Loucy (cell line): ENCODE measurements at regions not wholly inside any gene's neighbourhood (a gene's known extent, or its start where the extent isn't known, plus 50 kb on each side); places are given as distances from the start of the nearest gene placed in this dataset.
"Not testable (repeated sequence)": the region's sequence is repeated elsewhere in the genome, so short reads cannot be mapped to it uniquely, and the experiment has no call there.

Experiments used
- H2AFZ ChIP-seq: fragments of 200-600 bp; sonication (generic); 2 replicates; pipeline ENCODE4 v1.6.0; 2016; ENCODE audit warnings: antibody characterized with exemption, mild to moderate bottlenecking, low read length, moderate library complexity
- H3F3A ChIP-seq: fragments of 200-600 bp; 2 replicates; pipeline ENCODE4 v1.6.0; 2016; ENCODE audit warnings: antibody characterized with exemption, low read depth, mild to moderate bottlenecking
- H3K27me3 ChIP-seq: fragments of 200-600 bp; sonication (generic); 2 replicates; pipeline ENCODE4 v1.6.1; 2014; ENCODE audit warnings: low read length, mild to moderate bottlenecking; ENCODE audit not compliant: insufficient read depth, poor library complexity, severe bottlenecking
- H3K36me3 ChIP-seq: fragments of 200-600 bp; sonication (generic); 2 replicates; pipeline ENCODE4 v1.6.1; 2016; ENCODE audit warnings: low read length; ENCODE audit not compliant: insufficient read depth
- H3K4me1 ChIP-seq: fragments of 200-600 bp; sonication (generic); 2 replicates; pipeline ENCODE4 v1.5.1; 2014; ENCODE audit warnings: low read length, mild to moderate bottlenecking; ENCODE audit not compliant: insufficient read depth, poor library complexity, severe bottlenecking
- H3K4me2 ChIP-seq: fragments of 200-600 bp; sonication (generic); 2 replicates; pipeline ENCODE4 v1.6.0; 2014; ENCODE audit warnings: antibody characterized with exemption, low read length, low read depth, mild to moderate bottlenecking; ENCODE audit not compliant: poor library complexity, severe bottlenecking
- H3K4me3 ChIP-seq: fragments of 200-600 bp; sonication (generic); 2 replicates; pipeline ENCODE4 v1.5.1; 2014; ENCODE audit warnings: low read length, mild to moderate bottlenecking, mixed read lengths; ENCODE audit not compliant: poor library complexity, severe bottlenecking
- H3K79me2 ChIP-seq: fragments of 200-600 bp; sonication (generic); 2 replicates; pipeline ENCODE4 v1.6.1; 2014; ENCODE audit warnings: low read length; ENCODE audit not compliant: insufficient read depth
- H3K9ac ChIP-seq: fragments of 200-600 bp; sonication (generic); 2 replicates; pipeline ENCODE4 v1.6.0; 2014; ENCODE audit warnings: mild to moderate bottlenecking, low read depth, low read length, moderate library complexity; ENCODE audit not compliant: poor library complexity, severe bottlenecking
- H3K9me2 ChIP-seq: fragments of 200-600 bp; sonication (generic); replicated peaks from 2 replicates; pipeline ENCODE4 v1.6.1; 2016; ENCODE audit warnings: low read depth, low read length, mixed read lengths
- H3K9me3 ChIP-seq: fragments of 200-600 bp; sonication (generic); 2 replicates; pipeline ENCODE4 v1.6.1; 2014; ENCODE audit warnings: mild to moderate bottlenecking, antibody characterized with exemption, low read length, low read depth; ENCODE audit not compliant: insufficient read depth
- H4K20me1 ChIP-seq: fragments of 200-600 bp; sonication (generic); 2 replicates; pipeline ENCODE4 v1.6.0; 2014; ENCODE audit warnings: antibody characterized with exemption, low read length, mild to moderate bottlenecking; ENCODE audit not compliant: insufficient read depth, poor library complexity, severe bottlenecking
- EZH2phosphoT487 ChIP-seq: fragments of 200-600 bp; IDR thresholded peaks from 2 replicates; pipeline ENCODE4 v1.6.1; 2018; ENCODE audit warnings: antibody characterized with exemption, mild to moderate bottlenecking, moderate library complexity, borderline replicate concordance
- TF ChIP-seq, protein P1 (sequence below): fragments of 200-600 bp; sonication (generic); conservative IDR thresholded peaks from 2 replicates; pipeline ENCODE4 v1.5.1; 2014; ENCODE audit warnings: mild to moderate bottlenecking, antibody characterized with exemption, low read length

DNA sequence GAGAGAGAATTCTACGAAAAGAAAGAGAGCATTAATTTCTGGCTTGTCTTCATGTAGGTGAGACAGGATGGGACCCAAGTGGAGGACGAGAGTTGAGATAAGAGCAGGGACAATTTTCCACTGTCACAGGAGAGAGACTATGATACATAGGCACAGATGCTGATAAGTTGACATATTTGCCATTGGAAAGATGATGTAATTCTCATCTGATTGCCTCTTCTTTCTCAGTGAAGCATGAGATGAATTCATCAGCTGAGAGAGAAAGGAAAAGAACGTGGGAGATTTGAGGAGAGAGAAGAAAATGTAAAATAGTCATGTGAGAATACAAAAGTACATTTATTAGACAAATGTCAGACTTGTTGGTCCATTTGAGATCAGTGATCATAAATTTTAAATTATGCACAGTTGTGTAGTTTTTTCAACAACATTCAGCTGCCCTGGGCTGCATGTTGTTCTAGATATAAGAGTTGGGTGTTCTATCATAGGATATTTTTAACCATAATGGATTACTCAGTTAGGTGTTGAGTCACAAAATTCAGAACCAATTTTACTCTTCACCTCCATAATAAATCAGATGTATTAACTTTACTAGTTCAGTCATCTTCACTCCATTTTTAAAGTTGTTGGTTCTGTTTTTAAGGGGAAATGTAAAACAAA is 222.9 kb downstream of the DPY19L2 start:
- H3K4me3 ChIP-seq = no peak overlapping the region
- no peaks in the 10 kb centered on the region for H3K79me2 ChIP-seq
- no peak overlapping the region for H3K9ac ChIP-seq
- H3K9me2 ChIP-seq = no peaks in the 10 kb centered on the region
- H3K27me3 ChIP-seq = no peaks in the 10 kb centered on the region
- no peaks in the 10 kb centered on the region for H3F3A ChIP-seq
- TF ChIP-seq, protein P1, sequence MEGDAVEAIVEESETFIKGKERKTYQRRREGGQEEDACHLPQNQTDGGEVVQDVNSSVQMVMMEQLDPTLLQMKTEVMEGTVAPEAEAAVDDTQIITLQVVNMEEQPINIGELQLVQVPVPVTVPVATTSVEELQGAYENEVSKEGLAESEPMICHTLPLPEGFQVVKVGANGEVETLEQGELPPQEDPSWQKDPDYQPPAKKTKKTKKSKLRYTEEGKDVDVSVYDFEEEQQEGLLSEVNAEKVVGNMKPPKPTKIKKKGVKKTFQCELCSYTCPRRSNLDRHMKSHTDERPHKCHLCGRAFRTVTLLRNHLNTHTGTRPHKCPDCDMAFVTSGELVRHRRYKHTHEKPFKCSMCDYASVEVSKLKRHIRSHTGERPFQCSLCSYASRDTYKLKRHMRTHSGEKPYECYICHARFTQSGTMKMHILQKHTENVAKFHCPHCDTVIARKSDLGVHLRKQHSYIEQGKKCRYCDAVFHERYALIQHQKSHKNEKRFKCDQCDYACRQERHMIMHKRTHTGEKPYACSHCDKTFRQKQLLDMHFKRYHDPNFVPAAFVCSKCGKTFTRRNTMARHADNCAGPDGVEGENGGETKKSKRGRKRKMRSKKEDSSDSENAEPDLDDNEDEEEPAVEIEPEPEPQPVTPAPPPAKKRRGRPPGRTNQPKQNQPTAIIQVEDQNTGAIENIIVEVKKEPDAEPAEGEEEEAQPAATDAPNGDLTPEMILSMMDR = no peak
- no peak for TF ChIP-seq EZH2phosphoT487
- H2AFZ ChIP-seq = no peak overlapping the region
- H3K36me3 ChIP-seq = no peaks in the 10 kb centered on the region
- H3K4me2 ChIP-seq = no peak overlapping the region
- H3K9me3 ChIP-seq = no peaks in the 10 kb centered on the region
- no peaks in the 10 kb centered on the region for H3K4me1 ChIP-seq
- no peaks in the 10 kb centered on the region for H4K20me1 ChIP-seq

DNA sequence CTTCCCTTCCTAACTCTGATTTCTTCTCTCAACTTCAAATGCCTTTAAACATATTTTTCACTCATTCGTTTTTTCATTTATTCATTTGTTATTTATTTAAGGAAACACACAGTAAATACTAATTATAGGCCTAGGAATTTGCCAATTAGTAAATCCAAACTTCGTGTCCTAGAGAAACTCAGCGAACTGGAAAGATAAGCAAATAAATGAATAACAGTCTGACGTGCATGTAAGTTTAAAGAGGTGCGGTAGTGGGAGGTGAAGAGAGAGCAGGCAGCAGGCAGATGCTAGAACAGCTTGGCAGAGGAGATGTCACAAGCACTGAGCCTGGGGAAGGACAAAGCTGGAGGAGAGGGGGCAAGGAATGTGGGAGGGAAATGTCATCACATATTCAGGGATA is 228.2 kb downstream of the DPY19L2 start:
- no peaks in the 10 kb centered on the region for H3K27me3 ChIP-seq
- no peak overlapping the region for H3K4me3 ChIP-seq
- no peaks in the 10 kb centered on the region for H3F3A ChIP-seq
- TF ChIP-seq EZH2phosphoT487 = no peak
- TF ChIP-seq, protein P1 = no peak
- H3K4me1 ChIP-seq = no peaks in the 10 kb centered on the region
- H3K79me2 ChIP-seq = no peaks in the 10 kb centered on the region
- H3K4me2 ChIP-seq = no peak overlapping the region
- no peaks in the 10 kb centered on the region for H3K9me3 ChIP-seq
- no peak overlapping the region for H2AFZ ChIP-seq
- H4K20me1 ChIP-seq = no peaks in the 10 kb centered on the region
- no peaks in the 10 kb centered on the region for H3K9me2 ChIP-seq
- no peak overlapping the region for H3K9ac ChIP-seq
- no peaks in the 10 kb centered on the region for H3K36me3 ChIP-seq

DNA sequence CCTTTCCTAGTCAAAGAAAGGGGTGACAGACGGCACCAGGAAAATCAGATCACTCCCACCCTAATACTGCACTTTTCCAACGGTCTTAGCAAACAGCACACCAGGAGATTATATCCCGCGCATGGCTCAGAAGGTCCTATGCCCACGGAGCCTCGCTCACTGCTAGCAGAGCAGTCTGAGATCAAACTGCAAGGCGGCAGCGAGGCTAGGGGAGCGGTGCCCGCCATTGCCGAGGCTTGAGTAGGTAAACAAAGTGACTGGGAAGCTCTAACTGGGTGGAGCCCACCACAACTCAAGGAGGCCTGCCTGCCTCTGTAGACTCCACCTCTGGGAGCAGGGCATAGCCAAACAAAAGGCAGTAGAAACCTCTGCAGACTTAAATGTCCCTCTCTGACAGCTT is 233.9 kb downstream of the DPY19L2 start:
- H3K4me2 ChIP-seq, H3K9ac ChIP-seq, H3K9me3 ChIP-seq, H3K79me2 ChIP-seq, H4K20me1 ChIP-seq, H3K9me2 ChIP-seq, H3F3A ChIP-seq, H3K4me1 ChIP-seq, H3K27me3 ChIP-seq, H3K36me3 ChIP-seq, H2AFZ ChIP-seq, H3K4me3 ChIP-seq: not testable (repeated sequence)

DNA sequence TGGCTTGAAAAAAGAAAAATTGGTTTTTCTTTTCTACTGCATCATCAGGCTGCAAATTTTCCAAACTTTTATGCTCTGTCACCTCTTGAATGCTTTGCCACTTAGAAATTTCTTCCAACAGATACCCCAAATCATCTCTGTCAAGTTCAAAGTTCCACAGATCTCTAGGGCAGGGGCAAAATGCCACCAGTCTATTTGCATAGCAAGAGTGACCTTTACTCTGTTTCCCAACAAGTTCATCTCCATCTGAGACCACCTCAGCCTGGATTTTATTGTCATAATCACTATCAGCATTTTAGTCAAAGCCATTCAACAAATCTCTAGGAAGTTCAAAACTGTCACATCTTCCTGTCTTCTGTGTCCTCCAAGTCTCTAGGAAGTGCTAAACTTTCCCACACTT is 240.3 kb downstream of the DPY19L2 start:
- H3K4me3 ChIP-seq, H3K9me3 ChIP-seq, H3K9me2 ChIP-seq, H3K36me3 ChIP-seq, H2AFZ ChIP-seq, H3K27me3 ChIP-seq, H3K4me2 ChIP-seq, H3K9ac ChIP-seq, H4K20me1 ChIP-seq, H3F3A ChIP-seq, H3K79me2 ChIP-seq, H3K4me1 ChIP-seq: not testable (repeated sequence)

DNA sequence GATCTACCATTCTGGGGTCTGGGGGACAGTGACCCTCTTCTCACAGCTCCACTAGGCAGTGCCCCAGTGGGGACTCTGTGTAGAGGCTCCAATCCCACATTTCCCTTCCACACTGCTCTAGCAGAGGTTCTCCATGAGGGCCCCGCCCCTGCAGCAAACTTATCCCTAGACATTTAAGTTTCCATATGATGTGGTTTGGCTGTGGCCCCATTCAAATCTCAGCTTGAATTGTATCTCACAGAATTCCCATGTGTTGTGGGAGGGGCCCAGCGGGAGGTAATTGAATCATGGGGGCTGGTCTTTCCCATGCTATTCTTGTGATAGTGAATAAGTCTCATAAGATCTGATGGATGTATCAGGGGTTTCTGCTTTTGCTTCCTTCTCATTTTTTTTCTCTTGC is 241.3 kb downstream of the DPY19L2 start:
- H4K20me1 ChIP-seq, H2AFZ ChIP-seq, H3K4me3 ChIP-seq, H3K4me2 ChIP-seq, H3K9me3 ChIP-seq, H3K36me3 ChIP-seq, H3K27me3 ChIP-seq, H3F3A ChIP-seq, H3K4me1 ChIP-seq, H3K79me2 ChIP-seq, H3K9me2 ChIP-seq, H3K9ac ChIP-seq: not testable (repeated sequence)
